ENCODE measurements at regions not wholly inside any gene's neighbourhood (a gene's known extent, or its start where the extent isn't known, plus 50 kb on each side); places are given as distances from the start of the nearest gene placed in this dataset.
A peak's percentile ranks its signal among the peaks of the same experiment; 100 is the strongest.

GRCh38 chr2:24411488-24412151 is 51.3 kb upstream of the ITSN2 start:
- intact Hi-C loops (cut with micrococcal nuclease) (loop anchor here (2.0 to 10.0 kb wide), 4 partner anchors 379 to 786 kb away; partner anchors contain the start of gene DNAJC27), in situ Hi-C loops (cut with MboI) (loop anchor here (25.0 kb wide), 1 partner anchor 376 kb away; the partner anchor contains the start of genes CENPO and PTRHD1)
- H3K27ac ChIP-seq (ENCODE audit: extremely low read depth, low read depth, low read length) = no peak overlapping the region; the same call in 2 of the 3 replicates
- DNase-seq (ENCODE audit: extremely low read depth in 1 of 4, low spot score in 3 of 4) (peak in 1 of 4 experiments; percentile 36), FAIRE-seq (peak; percentile 6), ATAC-seq (0 out of 3 replicates have a peak, but pooled peaks have one; percentile 28)
- ChIA-PET POLR2A (interaction anchor here (0.7 kb wide), 1 partner anchor 79 kb away, joined by 3 read pairs; no protein-coding TSS in a partner anchor), CTCF (ENCODE audit: low intra/inter-chr PET ratio) (interaction anchor here (1.9 to 2.0 kb wide), 2 partner anchors 416 to 717 kb away, joined by 7 to 9 read pairs; no protein-coding TSS in a partner anchor)
- H2AFZ ChIP-seq (ENCODE audit: low read depth, low read length) = peak overlapping the region; percentile 28; the same call in 1 of the 2 replicates
- H3K9ac ChIP-seq (ENCODE audit: insufficient read depth in 1 of 2, low read depth in 2 of 2, low read length in 2 of 2) = no peak overlapping the region
- H3K4me1 ChIP-seq (replicated peaks in 1 of 2; ENCODE audit: control insufficient read depth in 2 of 2, insufficient read depth in 2 of 2, low read length in 2 of 2) = peaks cover 0 to 3% of the 10 kb centered on the region in 2 experiments; a peak in 1 of 5 replicates
- 36% methylated on average over 4 of the region's 4 CpGs for WGBS (ENCODE audit: insufficient coverage, low coverage, missing lambda C conversion rate)
- no peaks in the 10 kb centered on the region for H4K20me1 ChIP-seq (replicated peaks; ENCODE audit: control insufficient read depth, insufficient read depth, low read length)
- H3K9me3 ChIP-seq (replicated peaks; ENCODE audit: control insufficient read depth, insufficient read depth, low read depth, low read length) = no peaks in the 10 kb centered on the region
- BruUV-seq (replicated peaks) = no TSS peak
- H3K27me3 ChIP-seq (ENCODE audit: control insufficient read depth in 2 of 2, insufficient read depth in 2 of 2, low read length in 2 of 2) = no peaks in the 10 kb centered on the region
- no peaks in the 10 kb centered on the region for H3K36me3 ChIP-seq (ENCODE audit: control insufficient read depth, insufficient read depth, low read length)
- H3K4me2 ChIP-seq (ENCODE audit: insufficient read depth, low read length) = no peak overlapping the region
- no peaks in the 10 kb centered on the region for H3K79me2 ChIP-seq (ENCODE audit: control insufficient read depth, insufficient read depth, low read length)
- no peak overlapping the region for H3K4me3 ChIP-seq
- H3K9me1 ChIP-seq (ENCODE audit: control insufficient read depth, insufficient read depth, low read length) = no peaks in the 10 kb centered on the region
- TF ChIP-seq THRA (IDR thresholded peaks at IDR 0.05) (no peak), IFI16 (CRISPR knock-in tag; IDR thresholded peaks at IDR 0.05) (no peak), NCOA1 (IDR thresholded peaks at IDR 0.05; ENCODE audit: low read depth) (no peak), MTA3 (IDR thresholded peaks at IDR 0.05; ENCODE audit: borderline replicate concordance) (no peak), GTF2F1 (IDR thresholded peaks at IDR 0.05; ENCODE audit: low read depth, low read length) (no peak), EP300 (IDR thresholded peaks at IDR 0.05; ENCODE audit: low read length) (no peak), SRF (CRISPR knock-in tag; IDR thresholded peaks at IDR 0.05) (no peak), MYC (IDR thresholded peaks at IDR 0.05; ENCODE audit: low read depth, low read length) (no peak), MYC (CRISPR knock-in tag; IDR thresholded peaks at IDR 0.05; ENCODE audit: borderline replicate concordance, low read depth) (no peak), NR1H2 (CRISPR knock-in tag; IDR thresholded peaks at IDR 0.05) (no peak), GATA2 (CRISPR knock-in tag; IDR thresholded peaks at IDR 0.05) (no peak), LEF1 (IDR thresholded peaks at IDR 0.05) (no peak), ATF2 (CRISPR knock-in tag; IDR thresholded peaks at IDR 0.05) (no peak), ZNF395 (CRISPR knock-in tag; IDR thresholded peaks at IDR 0.05) (no peak), IRF1 (CRISPR knock-in tag; IDR thresholded peaks at IDR 0.05; ENCODE audit: borderline replicate concordance) (no peak), FIP1L1 (IDR thresholded peaks at IDR 0.05; ENCODE audit: low read depth, low read length, poor library complexity, severe bottlenecking) (no peak)

Measured in K562 (cell line).